ENCODE measurements at regions not wholly inside any gene's neighbourhood (a gene's known extent, or its start where the extent isn't known, plus 50 kb on each side); places are given as distances from the start of the nearest gene placed in this dataset.

- no peak for TF ChIP-seq CTCF (conservative IDR thresholded peaks at IDR 0.05)
- no peak for DNase-seq (ENCODE audit: extremely low spot score, unreplicated experiment)
- H3K4me3 Mint-ChIP-seq, result no peak overlapping the region
- no peaks in the 10 kb centered on the region for H3K36me3 Mint-ChIP-seq
- no peaks in the 10 kb centered on the region for H3K27me3 Mint-ChIP-seq
- H3K4me1 Mint-ChIP-seq (ENCODE audit: unreplicated experiment), result no peaks in the 10 kb centered on the region
- peaks cover 4% of the 10 kb centered on the region for H3K9me3 Mint-ChIP-seq
- H3K27ac Mint-ChIP-seq, result no peak overlapping the region
These were observed 438.3 kb downstream of the SLC16A7 start for GRCh38 chr12:60034147-60034546.

- no peaks in the 10 kb centered on the region for H3K4me1 Mint-ChIP-seq (ENCODE audit: unreplicated experiment)
- DNase-seq (ENCODE audit: extremely low spot score, unreplicated experiment), result no peak
- H3K27me3 Mint-ChIP-seq, result no peaks in the 10 kb centered on the region
- peaks cover 4% of the 10 kb centered on the region for H3K9me3 Mint-ChIP-seq
- no peak overlapping the region for H3K4me3 Mint-ChIP-seq
- no peak for TF ChIP-seq CTCF (conservative IDR thresholded peaks at IDR 0.05)
- no peaks in the 10 kb centered on the region for H3K36me3 Mint-ChIP-seq
- no peak overlapping the region for H3K27ac Mint-ChIP-seq
These were observed 440.0 kb downstream of the SLC16A7 start for GRCh38 chr12:60035835-60036234.

GRCh38 chr12:60042835-60043234 is 447.0 kb downstream of the SLC16A7 start:
- DNase-seq (ENCODE audit: extremely low spot score, unreplicated experiment), result no peak
- H3K9me3 Mint-ChIP-seq, result no peaks in the 10 kb centered on the region
- H3K27ac Mint-ChIP-seq, result no peak overlapping the region
- no peaks in the 10 kb centered on the region for H3K36me3 Mint-ChIP-seq
- TF ChIP-seq CTCF (conservative IDR thresholded peaks at IDR 0.05), result no peak
- H3K4me3 Mint-ChIP-seq, result no peak overlapping the region
- H3K27me3 Mint-ChIP-seq, result no peaks in the 10 kb centered on the region
- H3K4me1 Mint-ChIP-seq (ENCODE audit: unreplicated experiment), result peaks cover 9% of the 10 kb centered on the region

- Mint-ChIP-seq H3K4me1 (ENCODE audit: unreplicated experiment) (peaks cover 9% of the 10 kb centered on the region), H3K27me3 (no peaks in the 10 kb centered on the region), H3K9me3 (no peaks in the 10 kb centered on the region), H3K36me3 (no peaks in the 10 kb centered on the region), H3K27ac (no peak overlapping the region), H3K4me3 (no peak overlapping the region)
- no peak for DNase-seq (ENCODE audit: extremely low spot score, unreplicated experiment)
- TF ChIP-seq CTCF (conservative IDR thresholded peaks at IDR 0.05), result no peak
These were observed 447.4 kb downstream of the SLC16A7 start for GRCh38 chr12:60043236-60043635.

- no peaks in the 10 kb centered on the region for H3K27me3 Mint-ChIP-seq
- no peak overlapping the region for H3K4me3 Mint-ChIP-seq
- no peak for TF ChIP-seq CTCF (conservative IDR thresholded peaks at IDR 0.05)
- H3K4me1 Mint-ChIP-seq (ENCODE audit: unreplicated experiment), result no peaks in the 10 kb centered on the region
- H3K9me3 Mint-ChIP-seq, result no peaks in the 10 kb centered on the region
- no peak overlapping the region for H3K27ac Mint-ChIP-seq
- no peaks in the 10 kb centered on the region for H3K36me3 Mint-ChIP-seq
- DNase-seq (ENCODE audit: extremely low spot score, unreplicated experiment), result no peak
These were observed 456.7 kb downstream of the SLC16A7 start for GRCh38 chr12:60052483-60052882.

- Mint-ChIP-seq H3K27me3 (no peaks in the 10 kb centered on the region), H3K9me3 (no peaks in the 10 kb centered on the region), H3K27ac (no peak overlapping the region), H3K4me1 (ENCODE audit: unreplicated experiment) (no peaks in the 10 kb centered on the region), H3K36me3 (no peaks in the 10 kb centered on the region), H3K4me3 (no peak overlapping the region)
- TF ChIP-seq CTCF (conservative IDR thresholded peaks at IDR 0.05), result no peak
- DNase-seq (ENCODE audit: extremely low spot score, unreplicated experiment), result no peak
These were observed 463.4 kb downstream of the SLC16A7 start for GRCh38 chr12:60059180-60059579.
